B cell (primary cell): ENCODE measurements at regions not wholly inside any gene's neighbourhood (a gene's known extent, or its start where the extent isn't known, plus 50 kb on each side); places are given as distances from the start of the nearest gene placed in this dataset.

Source experiments
- EZH2 ChIP-seq: IDR thresholded peaks from 2 replicates; pipeline ENCODE4 v1.6.1; 2012; ENCODE audit warnings: borderline replicate concordance, low read depth, mild to moderate bottlenecking, moderate library complexity, low read length; ENCODE audit not compliant: insufficient read depth, poor library complexity, severe bottlenecking
- TF ChIP-seq, protein P1 (sequence below): fragments of 200-600 bp; IDR thresholded peaks from one replicate; pipeline ENCODE4 v1.8.0; 2022; ENCODE audit warnings: antibody characterized with exemption, mild to moderate bottlenecking

DNA sequence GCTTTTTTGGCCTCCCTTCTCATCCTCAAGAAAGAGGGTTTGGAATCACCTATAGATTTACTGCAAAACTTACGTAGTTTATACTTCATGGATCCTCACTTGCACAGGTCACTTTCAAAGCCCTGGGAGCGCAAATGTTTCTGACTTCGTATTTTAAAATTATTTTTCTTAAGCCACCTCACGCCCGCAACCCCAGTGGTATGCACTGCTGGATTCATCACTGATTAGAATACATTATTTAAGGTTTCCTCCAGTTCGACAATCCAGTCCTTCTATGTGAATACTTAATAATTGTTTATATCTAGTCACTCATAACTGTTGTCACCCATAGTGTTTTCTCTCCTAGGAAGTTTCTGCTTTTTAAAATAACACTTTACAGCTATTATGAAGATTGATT is 339.9 kb downstream of the CHL1 start:
- TF ChIP-seq, protein P1, sequence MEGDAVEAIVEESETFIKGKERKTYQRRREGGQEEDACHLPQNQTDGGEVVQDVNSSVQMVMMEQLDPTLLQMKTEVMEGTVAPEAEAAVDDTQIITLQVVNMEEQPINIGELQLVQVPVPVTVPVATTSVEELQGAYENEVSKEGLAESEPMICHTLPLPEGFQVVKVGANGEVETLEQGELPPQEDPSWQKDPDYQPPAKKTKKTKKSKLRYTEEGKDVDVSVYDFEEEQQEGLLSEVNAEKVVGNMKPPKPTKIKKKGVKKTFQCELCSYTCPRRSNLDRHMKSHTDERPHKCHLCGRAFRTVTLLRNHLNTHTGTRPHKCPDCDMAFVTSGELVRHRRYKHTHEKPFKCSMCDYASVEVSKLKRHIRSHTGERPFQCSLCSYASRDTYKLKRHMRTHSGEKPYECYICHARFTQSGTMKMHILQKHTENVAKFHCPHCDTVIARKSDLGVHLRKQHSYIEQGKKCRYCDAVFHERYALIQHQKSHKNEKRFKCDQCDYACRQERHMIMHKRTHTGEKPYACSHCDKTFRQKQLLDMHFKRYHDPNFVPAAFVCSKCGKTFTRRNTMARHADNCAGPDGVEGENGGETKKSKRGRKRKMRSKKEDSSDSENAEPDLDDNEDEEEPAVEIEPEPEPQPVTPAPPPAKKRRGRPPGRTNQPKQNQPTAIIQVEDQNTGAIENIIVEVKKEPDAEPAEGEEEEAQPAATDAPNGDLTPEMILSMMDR, result no peak
- TF ChIP-seq EZH2, result no peak
